Peyer's patch (tissue), 4 donors: ENCODE measurements at regions not wholly inside any gene's neighbourhood (a gene's known extent, or its start where the extent isn't known, plus 50 kb on each side); places are given as distances from the start of the nearest gene placed in this dataset.

Experiments
- DNase-seq, 3 donors: peaks; one replicate each; pipeline ENCODE4 v3.0.0-alpha.2; 2017 to 2019
- H3K27ac ChIP-seq, 4 donors: fragments of 200-600 bp; sonication (generic); one replicate each; pipeline ENCODE4 v1.5.1; 2016 to 2019
- H3K27me3 ChIP-seq, 2 donors: fragments of 200-600 bp; sonication (generic); one replicate each; pipeline ENCODE4 v1.5.1; 2019
- H3K36me3 ChIP-seq, 3 donors: fragments of 200-600 bp; sonication (generic); one replicate each; pipeline ENCODE4 v1.5.1; 2016 to 2019
- H3K4me1 ChIP-seq, 4 donors: fragments of 200-600 bp; sonication (generic); one replicate each; pipeline ENCODE4 v1.5.1; 2016 to 2019
- H3K4me3 ChIP-seq, 4 donors: fragments of 200-600 bp; sonication (generic); 1 replicate in 3 of 4; 2 replicates in 1 of 4; pipeline ENCODE4 v1.5.1; 2016 to 2019; ENCODE audit warnings: mild to moderate bottlenecking in 1 of 4
- H3K9me3 ChIP-seq, 4 donors: fragments of 200-600 bp; sonication (generic); one replicate each; pipeline ENCODE4 v1.5.1; 2016 to 2019; ENCODE audit warnings: mild to moderate bottlenecking in 1 of 4
- POLR2A ChIP-seq, 2 donors: fragments of 450-650 bp; IDR thresholded peaks; one replicate each; pipeline ENCODE4 v1.5.1; 2017; ENCODE audit warnings: antibody characterized with exemption in 2 of 2, mild to moderate bottlenecking in 2 of 2, moderate library complexity in 2 of 2
- TF ChIP-seq, protein P1 (sequence below), 6 experiments: fragments of 450-650 bp in 4 of 6; fragments of 200-600 bp in 2 of 6; sonication (generic) in 1 of 6; IDR thresholded peaks; one replicate each; pipeline ENCODE4 v1.5.1; 2017 to 2019; ENCODE audit warnings: antibody characterized with exemption in 6 of 6, mild to moderate bottlenecking in 3 of 6, moderate library complexity in 1 of 6

DNA sequence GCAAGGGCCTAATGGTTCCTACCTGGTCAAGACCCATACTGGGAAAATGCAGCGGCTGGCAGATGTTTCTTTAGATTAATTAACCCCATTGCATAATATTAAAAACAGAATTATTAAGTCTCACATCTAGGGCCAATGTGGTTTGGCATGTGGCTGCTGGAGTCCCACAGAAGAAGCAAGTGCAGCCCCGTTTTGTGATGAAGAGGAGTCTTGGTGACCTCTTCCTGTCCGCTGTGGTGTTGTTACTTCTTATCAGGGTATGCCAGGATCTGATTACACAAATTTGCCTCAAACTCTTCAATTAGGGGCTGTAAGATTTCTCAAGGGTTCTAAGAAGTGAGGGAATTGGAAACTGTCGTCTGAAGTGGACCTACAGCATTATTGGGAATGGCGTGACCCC, 240.3 kb downstream of the SEC23IP start:
- no peaks in the 10 kb centered on the region for H3K36me3 ChIP-seq
- no peaks in the 10 kb centered on the region for H3K4me1 ChIP-seq
- no peaks in the 10 kb centered on the region for H3K9me3 ChIP-seq
- no peaks in the 10 kb centered on the region for H3K27me3 ChIP-seq
- TF ChIP-seq POLR2A (IDR thresholded peaks at IDR 0.05) = no peak
- TF ChIP-seq, protein P1, sequence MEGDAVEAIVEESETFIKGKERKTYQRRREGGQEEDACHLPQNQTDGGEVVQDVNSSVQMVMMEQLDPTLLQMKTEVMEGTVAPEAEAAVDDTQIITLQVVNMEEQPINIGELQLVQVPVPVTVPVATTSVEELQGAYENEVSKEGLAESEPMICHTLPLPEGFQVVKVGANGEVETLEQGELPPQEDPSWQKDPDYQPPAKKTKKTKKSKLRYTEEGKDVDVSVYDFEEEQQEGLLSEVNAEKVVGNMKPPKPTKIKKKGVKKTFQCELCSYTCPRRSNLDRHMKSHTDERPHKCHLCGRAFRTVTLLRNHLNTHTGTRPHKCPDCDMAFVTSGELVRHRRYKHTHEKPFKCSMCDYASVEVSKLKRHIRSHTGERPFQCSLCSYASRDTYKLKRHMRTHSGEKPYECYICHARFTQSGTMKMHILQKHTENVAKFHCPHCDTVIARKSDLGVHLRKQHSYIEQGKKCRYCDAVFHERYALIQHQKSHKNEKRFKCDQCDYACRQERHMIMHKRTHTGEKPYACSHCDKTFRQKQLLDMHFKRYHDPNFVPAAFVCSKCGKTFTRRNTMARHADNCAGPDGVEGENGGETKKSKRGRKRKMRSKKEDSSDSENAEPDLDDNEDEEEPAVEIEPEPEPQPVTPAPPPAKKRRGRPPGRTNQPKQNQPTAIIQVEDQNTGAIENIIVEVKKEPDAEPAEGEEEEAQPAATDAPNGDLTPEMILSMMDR (IDR thresholded peaks at IDR 0.05) = no peak
- H3K4me3 ChIP-seq = no peak overlapping the region
- no peak overlapping the region for H3K27ac ChIP-seq
- no peak for DNase-seq

DNA sequence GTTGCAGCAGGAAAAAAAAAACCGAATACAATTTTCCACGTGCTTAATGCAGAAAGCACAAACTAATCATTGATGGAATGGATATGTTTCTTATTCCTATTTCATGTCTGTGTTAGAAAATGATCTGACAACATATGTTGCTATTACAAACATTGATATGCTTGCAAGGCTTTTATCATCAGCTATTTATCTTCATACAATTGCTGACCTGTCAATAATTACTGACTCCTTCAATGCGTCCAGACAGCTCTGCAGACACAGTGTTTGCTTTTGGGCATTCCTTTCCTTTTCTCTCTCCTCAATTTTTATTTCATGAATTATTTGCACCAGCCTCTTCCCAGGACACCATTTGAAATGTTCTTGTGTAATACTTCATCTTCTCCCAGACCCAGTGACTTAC, 246.2 kb downstream of the SEC23IP start:
- no peak overlapping the region for H3K27ac ChIP-seq
- no peaks in the 10 kb centered on the region for H3K36me3 ChIP-seq
- peaks cover 0 to 3% (median 0%) of the 10 kb centered on the region in 4 donors for H3K9me3 ChIP-seq
- H3K27me3 ChIP-seq = no peaks in the 10 kb centered on the region
- TF ChIP-seq, protein P1 (IDR thresholded peaks at IDR 0.05) = no peak
- no peak for TF ChIP-seq POLR2A (IDR thresholded peaks at IDR 0.05)
- H3K4me1 ChIP-seq = no peaks in the 10 kb centered on the region
- no peak overlapping the region for H3K4me3 ChIP-seq
- DNase-seq = no peak

DNA sequence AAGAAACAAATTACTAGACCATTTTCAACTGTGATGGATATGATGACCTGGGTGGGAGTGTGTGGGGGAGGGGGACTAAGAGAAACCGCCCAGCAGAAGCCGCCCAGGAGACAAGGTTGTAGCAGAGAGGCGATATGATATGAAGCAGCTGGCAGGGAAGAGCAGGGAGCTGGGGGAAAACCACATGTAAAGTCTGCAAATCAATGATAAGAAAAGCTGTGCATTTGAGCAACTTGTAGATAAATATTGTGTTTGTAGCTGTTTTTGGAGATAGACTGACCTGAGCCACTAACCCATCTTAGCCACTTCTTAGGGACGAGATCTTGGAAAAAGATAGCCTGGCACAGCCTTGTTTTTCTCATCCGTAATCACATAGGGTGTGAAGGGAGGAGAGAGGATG, 252.6 kb downstream of the SEC23IP start:
- Histone ChIP-seq H3K9me3 (no peaks in the 10 kb centered on the region), H3K27me3 (no peaks in the 10 kb centered on the region), H3K27ac (no peak overlapping the region), H3K4me3 (no peak overlapping the region), H3K36me3 (no peaks in the 10 kb centered on the region), H3K4me1 (no peaks in the 10 kb centered on the region)
- TF ChIP-seq POLR2A (IDR thresholded peaks at IDR 0.05) = no peak
- TF ChIP-seq, protein P1 (IDR thresholded peaks at IDR 0.05) = no peak
- no peak for DNase-seq

DNA sequence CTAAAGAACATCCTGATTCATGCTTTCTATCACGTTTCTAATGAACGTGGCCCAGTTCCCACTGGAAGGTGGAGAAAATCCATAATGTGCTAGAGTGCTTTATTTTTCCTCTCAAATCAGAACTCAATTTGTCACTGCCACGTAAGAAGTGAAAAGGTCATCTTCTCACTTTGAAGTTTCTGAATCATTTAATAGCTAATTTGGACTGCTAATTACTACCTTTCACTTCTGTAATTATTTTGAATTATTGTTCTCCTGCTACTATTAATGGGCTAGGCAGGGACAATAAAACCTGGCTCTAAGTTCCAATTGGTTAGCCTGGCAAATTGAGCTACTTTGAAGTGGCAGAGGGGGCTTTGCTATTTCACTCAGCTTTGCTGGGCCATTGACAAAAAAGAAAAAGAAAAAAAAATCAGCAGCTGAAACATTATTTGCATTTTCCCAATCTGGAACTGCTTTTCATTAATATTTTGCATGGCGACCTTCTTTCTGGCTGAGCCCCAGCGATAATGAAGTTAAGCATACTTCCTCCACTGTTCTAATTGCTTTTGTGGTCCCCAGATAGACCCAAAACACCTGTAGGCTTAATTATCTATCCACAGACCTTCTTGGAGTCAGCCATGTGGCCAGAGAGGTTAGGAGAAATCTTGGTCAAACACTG, 264.2 kb downstream of the SEC23IP start:
- no peak for DNase-seq
- Histone ChIP-seq H3K27ac (no peak overlapping the region), H3K36me3 (no peaks in the 10 kb centered on the region), H3K27me3 (no peaks in the 10 kb centered on the region), H3K9me3 (no peaks in the 10 kb centered on the region), H3K4me1 (no peaks in the 10 kb centered on the region), H3K4me3 (no peak overlapping the region)
- TF ChIP-seq POLR2A (IDR thresholded peaks at IDR 0.05) = no peak
- TF ChIP-seq, protein P1 (IDR thresholded peaks at IDR 0.05) = no peak

DNA sequence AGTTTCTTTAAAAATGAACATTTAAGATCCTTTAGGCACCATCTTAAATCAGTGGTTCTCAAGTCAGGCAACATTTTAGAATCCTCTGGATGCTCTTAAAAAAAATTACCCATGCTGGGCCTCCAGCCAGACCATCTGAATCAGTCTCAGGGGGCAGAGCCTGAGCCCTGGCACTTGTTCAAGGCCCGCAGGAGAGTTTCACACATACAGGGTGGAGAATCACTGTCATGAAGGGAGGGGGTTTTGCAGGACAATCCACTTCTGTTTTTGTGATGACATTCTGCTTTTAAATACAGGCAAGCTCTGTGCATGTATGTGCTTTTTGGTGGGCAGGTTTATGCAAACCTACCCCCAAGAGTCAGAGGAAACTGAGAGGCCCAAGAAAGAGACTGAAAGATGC, 268.6 kb downstream of the SEC23IP start:
- Histone ChIP-seq H3K36me3 (no peaks in the 10 kb centered on the region), H3K9me3 (no peaks in the 10 kb centered on the region), H3K4me1 (no peaks in the 10 kb centered on the region), H3K4me3 (no peak overlapping the region), H3K27me3 (no peaks in the 10 kb centered on the region), H3K27ac (no peak overlapping the region)
- DNase-seq = no peak
- TF ChIP-seq, protein P1 (IDR thresholded peaks at IDR 0.05) = no peak
- TF ChIP-seq POLR2A (IDR thresholded peaks at IDR 0.05) = no peak

DNA sequence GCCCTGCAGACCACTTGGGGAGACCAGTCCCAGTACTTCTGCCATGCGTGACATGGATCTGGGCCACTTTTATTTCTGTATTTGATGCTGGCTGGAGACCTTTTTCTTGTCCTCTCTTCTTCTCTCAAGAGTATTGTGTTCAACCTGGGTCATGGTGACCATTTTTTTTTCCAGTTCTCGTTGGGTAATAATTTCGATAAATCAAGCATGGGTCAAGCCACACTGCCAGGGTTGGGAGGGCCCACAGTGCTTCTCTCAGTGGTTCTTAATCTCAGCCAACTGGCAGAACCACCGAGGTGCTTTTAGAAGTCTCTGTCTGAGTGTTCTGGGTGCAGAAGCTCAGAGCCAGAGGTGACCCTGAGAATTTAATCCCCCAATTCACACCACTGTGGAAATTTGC, 269.9 kb downstream of the SEC23IP start:
- H3K36me3 ChIP-seq = no peaks in the 10 kb centered on the region
- TF ChIP-seq POLR2A (IDR thresholded peaks at IDR 0.05) = no peak
- TF ChIP-seq, protein P1 (IDR thresholded peaks at IDR 0.05) = no peak
- no peak overlapping the region for H3K4me3 ChIP-seq
- no peaks in the 10 kb centered on the region for H3K9me3 ChIP-seq
- no peaks in the 10 kb centered on the region for H3K27me3 ChIP-seq
- DNase-seq = no peak
- H3K4me1 ChIP-seq = no peaks in the 10 kb centered on the region
- no peak overlapping the region for H3K27ac ChIP-seq
